ENCODE measurements at regions not wholly inside any gene's neighbourhood (a gene's known extent, or its start where the extent isn't known, plus 50 kb on each side); places are given as distances from the start of the nearest gene placed in this dataset.

- no peak for DNase-seq (ENCODE audit: low spot score)
- H3K4me1 ChIP-seq (ENCODE audit: control insufficient read depth in 4 of 4, insufficient read depth in 4 of 4, low read length in 3 of 4): no peaks in the 10 kb centered on the region
- H3K36me3 ChIP-seq (ENCODE audit: control insufficient read depth in 4 of 4, insufficient read depth in 3 of 4, low read depth in 1 of 4, low read length in 3 of 4): no peaks in the 10 kb centered on the region
Observed at GRCh38 chr11:20249796-20250195, 89.5 kb upstream of the DBX1 start.

More at GRCh38 chr11:20249796-20250195, 89.5 kb upstream of the DBX1 start:
- Histone ChIP-seq H3K27me3 (ENCODE audit: control insufficient read depth in 4 of 4, insufficient read depth in 4 of 4, low read length in 3 of 4) (peaks cover 0 to 2% (median under 1%) of the 10 kb centered on the region in 4 donors), H3K9ac (ENCODE audit: low read depth in 1 of 2, low read length in 2 of 2) (no peak overlapping the region), H3K4me3 (ENCODE audit: low read depth in 1 of 3, low read length in 3 of 3) (no peak overlapping the region), H3K27ac (ENCODE audit: low read depth in 1 of 2, low read length in 2 of 2) (no peak overlapping the region), H3K9me3 (ENCODE audit: control insufficient read depth in 4 of 4, low read length in 3 of 4) (no peaks in the 10 kb centered on the region)
- TF ChIP-seq MAX (IDR thresholded peaks at IDR 0.05): no peak
- TF ChIP-seq TAF1 (conservative IDR thresholded peaks at IDR 0.05): no peak
- TF ChIP-seq YY1 (IDR thresholded peaks at IDR 0.05): no peak
- no peak for TF ChIP-seq FOXA1 (IDR thresholded peaks at IDR 0.05)
- TF ChIP-seq HNF4G (IDR thresholded peaks at IDR 0.05): no peak
- TF ChIP-seq NR2F2 (IDR thresholded peaks at IDR 0.05): no peak
- no peak for TF ChIP-seq ZBTB33 (IDR thresholded peaks at IDR 0.05)
- no peak for TF ChIP-seq CTCF (IDR thresholded peaks at IDR 0.05; ENCODE audit: low read depth, low read length, missing input control)
- TF ChIP-seq EGR1 (IDR thresholded peaks at IDR 0.05; ENCODE audit: low read depth in 2 of 2): no peak
- no peak for TF ChIP-seq HNF4A (conservative IDR thresholded peaks at IDR 0.05)
- no peak for TF ChIP-seq ATF3 (IDR thresholded peaks at IDR 0.05)
- TF ChIP-seq REST (IDR thresholded peaks at IDR 0.05): no peak
- no peak for TF ChIP-seq JUND (IDR thresholded peaks at IDR 0.05)
- no peak for TF ChIP-seq SP1 (IDR thresholded peaks at IDR 0.05)
- TF ChIP-seq RXRA (IDR thresholded peaks at IDR 0.05): no peak
- no peak for TF ChIP-seq GABPA (IDR thresholded peaks at IDR 0.05 in 1 of 2, conservative IDR thresholded peaks at IDR 0.05 in 1 of 2)
- no peak for TF ChIP-seq RAD21 (IDR thresholded peaks at IDR 0.05)
- TF ChIP-seq FOXA2 (IDR thresholded peaks at IDR 0.05): no peak
- 61% methylated on average over 3 of the region's 3 CpGs for WGBS

Data from liver (tissue), 8 donors.